ENCODE measurements at regions not wholly inside any gene's neighbourhood (a gene's known extent, or its start where the extent isn't known, plus 50 kb on each side); places are given as distances from the start of the nearest gene placed in this dataset.
"Not testable (repeated sequence)": the region's sequence is repeated elsewhere in the genome, so short reads cannot be mapped to it uniquely, and the experiment has no call there.

DNA sequence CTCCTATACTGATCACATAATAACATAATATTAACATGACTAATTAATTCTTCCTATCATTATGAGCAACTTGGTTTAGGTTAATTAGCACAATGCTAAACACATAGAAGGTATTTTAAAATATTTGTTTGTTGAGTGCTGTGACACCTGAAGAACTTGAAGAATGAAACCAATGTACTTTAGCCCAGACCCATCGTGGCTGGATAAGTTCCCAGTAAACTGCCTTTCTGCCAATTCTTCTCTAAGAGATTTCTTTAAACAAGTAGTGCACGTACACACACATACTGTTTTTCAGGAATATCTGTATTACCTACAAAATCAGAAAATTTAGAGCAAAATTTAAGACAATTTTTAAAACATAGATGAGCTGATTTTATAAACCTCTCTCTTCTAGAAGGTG, 207.4 kb upstream of the SSTR1 start:
- DNase-seq: no peak

DNA sequence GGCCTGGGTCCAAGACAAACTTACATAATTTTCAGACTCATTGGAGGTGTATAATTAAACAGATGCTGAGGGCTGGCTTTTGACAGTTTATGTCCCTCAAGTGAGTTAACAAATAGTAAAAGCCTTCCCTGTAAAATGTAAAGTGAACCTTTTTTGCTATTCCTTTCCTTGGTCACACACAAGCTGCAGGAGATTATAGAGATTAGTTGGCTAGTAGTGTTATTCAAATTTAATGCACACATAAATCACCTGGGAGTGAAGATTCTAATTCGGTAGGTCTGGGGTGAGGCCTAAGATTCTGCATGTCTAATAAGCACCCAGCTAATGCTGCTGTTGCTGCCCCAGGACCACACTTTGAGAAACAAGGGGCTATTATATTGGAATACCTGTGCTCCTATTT, 206.2 kb upstream of the SSTR1 start:
- no peak for DNase-seq

DNA sequence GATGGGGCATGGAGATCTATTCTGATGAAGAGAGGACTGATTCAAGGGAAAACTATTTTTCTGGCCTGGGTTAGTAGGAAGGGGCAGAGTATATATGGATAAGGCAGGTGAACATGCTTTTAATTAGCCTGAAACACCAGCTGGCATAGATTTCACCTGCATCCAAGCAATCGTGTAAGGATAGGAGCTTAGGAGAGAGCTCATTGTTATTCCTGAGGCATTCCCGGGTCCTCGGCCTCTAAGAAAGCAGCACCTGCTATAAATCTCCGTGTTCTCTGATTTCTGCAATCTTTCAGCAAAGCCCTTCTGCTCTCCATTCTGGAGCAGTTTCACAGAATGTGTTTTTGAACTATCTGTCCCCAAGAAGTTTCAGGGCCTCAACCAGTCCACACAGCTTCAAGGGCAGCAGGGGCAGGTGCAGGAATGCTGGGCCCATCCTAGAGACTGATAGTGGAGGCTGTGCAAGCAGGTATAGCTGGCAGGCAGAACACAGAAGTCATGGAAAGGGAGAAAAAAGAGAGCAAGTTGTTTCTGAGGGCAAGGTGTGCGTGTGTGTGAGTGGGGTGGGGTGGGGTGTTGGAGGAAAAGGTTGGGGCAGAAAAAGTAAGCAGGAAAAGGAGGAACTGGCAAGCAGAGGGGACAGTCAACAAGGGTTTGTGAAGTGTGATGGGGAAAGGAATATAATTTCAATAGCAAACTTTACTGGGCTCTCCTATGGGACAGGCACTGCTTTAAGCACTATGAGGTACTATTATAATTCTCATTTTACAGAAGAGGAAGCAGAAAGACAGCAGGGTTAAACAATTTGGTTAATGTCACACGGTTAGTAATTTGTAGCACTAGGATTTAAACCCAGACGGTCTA, 203.7 kb upstream of the SSTR1 start:
- no peak for DNase-seq

DNA sequence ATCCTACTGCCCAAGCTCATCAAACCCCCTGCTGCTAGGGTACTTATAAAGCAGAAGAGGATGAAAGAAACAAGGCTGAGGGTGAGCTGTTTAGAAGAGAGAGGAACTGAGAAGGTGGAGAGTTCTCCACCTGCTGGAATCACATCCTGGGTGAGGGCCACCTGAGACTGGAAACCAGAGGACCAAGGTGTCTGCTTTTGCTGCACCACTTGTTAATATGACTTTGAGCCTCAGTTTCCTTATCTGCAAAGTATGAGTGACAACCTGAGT, 203.2 kb upstream of the SSTR1 start:
- no peak for DNase-seq

DNA sequence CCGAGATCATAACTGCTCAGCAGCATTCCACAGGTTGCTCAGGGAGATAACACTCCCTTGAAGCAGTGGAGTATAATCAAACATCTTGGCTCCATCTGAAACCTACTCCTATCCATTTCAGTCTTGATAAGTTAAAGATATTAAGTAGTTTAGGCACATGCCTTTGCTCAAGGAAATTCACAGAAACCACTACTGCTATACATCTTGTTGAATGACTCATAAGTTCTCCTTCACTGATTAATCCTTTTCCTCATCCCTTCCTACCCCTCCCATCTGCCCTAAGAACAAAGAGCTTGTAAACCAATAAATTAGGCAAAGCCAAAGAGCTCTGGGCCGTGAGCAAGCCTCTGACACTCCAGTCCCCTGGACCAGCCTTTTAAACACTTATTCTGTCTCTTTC, 196.5 kb upstream of the SSTR1 start:
- not testable (repeated sequence) for DNase-seq

DNA sequence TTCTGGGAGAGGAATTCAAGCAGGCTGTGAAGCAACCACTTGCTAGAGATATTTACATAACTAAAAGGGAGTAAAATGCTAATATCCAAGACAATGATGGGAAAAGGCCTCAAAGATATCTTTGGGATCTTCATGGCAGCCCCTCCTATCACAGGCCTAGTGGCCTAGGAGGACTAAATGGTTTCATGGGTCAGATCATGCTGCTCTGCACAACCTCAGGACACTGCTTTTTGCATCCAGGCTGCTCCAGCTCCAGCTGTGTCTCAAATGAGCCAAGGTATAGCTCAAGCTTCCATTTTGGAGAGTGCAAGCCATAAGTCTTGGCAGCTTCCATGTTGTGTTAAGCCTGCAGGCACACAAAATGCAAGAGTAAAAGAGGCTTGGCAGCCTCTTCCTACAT, 195.6 kb upstream of the SSTR1 start:
- DNase-seq: no peak

DNA sequence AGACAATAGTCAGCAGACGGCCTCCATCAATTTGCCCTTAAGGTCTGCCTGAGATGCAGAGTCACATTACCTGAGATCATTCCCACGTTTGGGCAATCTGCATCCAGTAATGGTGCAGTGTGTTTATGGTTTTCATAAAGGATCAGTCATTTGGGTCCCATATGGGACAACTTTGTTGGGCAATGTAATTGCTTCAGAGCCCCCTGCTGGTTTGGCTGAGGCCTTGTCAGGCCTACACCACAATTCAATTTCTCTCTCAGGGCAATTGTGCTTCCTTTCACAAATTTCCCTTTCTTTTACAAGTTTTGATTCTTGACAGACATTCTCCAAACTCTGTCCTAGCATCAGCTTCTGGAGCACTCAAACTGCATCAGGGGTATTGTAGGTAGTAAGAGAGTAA, 191.2 kb upstream of the SSTR1 start:
- DNase-seq: peak; percentile 23

DNA sequence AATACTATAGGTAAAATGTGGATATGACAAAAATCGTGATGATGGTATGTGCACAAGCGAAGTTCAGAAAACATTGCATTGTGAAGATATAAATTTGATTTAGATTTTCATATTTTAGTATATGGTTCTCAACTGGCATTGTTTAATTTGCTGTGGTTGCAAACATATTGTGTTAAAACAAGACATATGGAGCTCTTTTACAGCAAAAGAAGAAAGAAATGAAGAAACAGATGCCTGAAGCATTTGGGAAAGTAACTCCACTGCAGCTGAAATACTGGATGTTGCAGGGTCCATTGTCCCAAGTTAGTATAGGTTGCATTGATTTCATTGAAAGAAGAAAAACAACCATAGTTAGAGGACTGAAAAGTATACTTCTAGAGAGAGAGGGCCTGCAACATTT, 185.8 kb upstream of the SSTR1 start:
- no peak for DNase-seq

DNA sequence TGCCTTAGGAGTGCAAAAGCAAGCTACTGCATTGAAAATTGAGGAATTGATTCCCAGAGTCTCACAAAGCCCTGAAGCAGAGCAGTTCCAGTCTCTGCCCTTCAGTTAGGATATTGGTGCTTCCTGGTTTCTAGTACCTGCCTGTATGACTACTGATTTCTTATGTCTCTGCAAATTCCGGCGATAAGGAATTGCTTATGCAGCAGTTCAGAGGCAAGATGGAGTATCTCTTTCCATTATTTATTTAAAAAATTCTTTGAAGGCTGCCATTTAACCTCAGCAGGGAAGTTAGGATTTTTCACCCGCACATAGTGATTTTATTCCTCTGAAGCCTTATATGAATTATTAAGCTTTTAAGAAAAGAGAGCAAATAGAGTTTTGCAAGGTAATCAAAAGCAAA, 184.9 kb upstream of the SSTR1 start:
- DNase-seq: no peak

DNA sequence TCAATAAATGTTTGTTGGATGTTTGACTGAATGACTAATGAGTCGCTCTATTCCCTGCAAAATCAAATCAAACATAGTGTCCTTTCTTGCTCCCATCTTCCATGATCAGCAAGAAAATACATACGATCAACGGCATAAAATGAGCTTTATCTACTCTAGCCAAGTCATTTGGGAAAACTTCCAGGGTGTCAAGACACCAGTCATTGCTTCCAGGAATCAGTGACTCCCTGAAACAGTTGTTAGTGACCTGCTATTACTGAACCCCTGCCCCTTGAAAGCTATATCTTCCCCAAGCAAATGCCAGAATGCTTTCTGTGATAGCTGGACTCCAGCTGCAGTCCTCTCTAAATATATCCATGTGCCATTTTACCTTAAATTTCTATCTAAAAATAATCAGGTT, 169.5 kb upstream of the SSTR1 start:
- DNase-seq: no peak

DNA sequence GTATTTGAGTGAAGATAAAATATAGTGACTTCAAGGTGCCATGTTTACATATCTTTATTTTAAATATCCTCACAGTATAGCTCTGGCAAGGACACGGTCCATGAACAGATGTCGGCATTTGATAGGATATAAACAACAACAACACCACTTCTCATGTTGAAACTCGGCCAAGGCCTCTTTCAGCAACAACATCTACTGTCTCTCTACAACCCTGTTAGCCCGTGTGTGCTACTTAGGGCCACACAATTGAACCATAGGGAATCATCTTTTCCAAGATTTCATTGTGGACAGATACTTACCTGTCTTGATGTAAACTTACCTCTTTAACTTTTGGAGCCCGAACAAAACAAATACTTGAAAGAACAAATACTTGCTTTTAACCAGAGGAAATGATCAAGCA, 168.7 kb upstream of the SSTR1 start:
- no peak for DNase-seq

DNA sequence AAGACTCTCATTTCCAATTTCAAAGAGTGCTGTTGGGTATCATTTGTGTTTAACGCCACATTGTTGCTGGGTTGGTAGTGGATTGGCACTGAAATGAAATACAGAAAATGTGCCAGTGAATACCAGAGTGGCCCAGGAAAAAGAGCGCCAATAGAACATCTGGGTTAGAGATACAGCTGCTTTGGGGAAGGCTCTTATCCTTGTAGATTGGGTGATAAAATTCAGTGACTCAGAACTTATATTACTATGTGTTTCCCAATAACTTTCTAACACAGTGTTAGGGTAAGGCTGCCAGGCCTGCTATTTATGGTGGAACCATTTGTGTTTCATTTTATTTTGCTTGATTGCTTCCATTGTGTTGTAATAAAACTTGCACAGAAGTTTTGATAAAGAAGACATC, 168.2 kb upstream of the SSTR1 start:
- DNase-seq: no peak

DNA sequence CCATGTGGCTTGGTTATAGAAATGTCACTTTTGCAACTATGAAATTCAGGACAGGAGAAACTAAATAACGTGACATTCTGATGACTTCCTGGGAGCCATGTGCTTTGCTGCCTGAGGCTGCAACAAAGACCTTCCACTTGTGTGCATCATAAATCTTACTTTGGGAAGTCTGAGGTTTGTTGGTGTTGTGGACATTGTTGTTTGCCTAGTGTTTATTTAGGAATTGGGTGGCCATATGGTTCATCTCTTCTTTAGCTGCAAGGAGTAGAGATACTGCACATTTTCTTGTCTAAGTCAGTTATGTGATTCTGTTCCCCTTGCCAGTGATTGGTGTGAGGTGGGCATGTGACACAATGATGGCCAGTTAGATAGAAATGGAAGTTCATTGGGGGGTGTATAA, 167.3 kb upstream of the SSTR1 start:
- DNase-seq: no peak

DNA sequence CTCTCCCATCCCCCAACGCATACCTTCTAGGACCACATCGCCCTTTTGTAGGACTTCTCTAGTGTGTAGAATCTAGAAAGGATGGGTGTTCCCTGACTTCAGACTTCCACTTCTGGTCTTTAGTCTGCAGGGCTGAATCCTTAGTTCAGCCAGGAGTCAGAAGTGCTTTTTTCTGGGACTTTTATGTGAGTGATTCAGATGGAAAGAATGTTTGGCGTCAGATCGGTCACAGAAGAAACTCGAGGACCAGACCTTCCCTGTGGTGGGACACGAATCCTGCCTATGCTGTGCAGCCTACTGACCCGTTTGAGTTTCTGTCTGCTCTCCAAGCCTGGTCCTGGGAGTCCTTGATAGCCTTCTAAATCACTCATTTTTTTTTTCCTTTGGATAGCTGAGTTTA, 165.4 kb upstream of the SSTR1 start:
- DNase-seq: no peak

DNA sequence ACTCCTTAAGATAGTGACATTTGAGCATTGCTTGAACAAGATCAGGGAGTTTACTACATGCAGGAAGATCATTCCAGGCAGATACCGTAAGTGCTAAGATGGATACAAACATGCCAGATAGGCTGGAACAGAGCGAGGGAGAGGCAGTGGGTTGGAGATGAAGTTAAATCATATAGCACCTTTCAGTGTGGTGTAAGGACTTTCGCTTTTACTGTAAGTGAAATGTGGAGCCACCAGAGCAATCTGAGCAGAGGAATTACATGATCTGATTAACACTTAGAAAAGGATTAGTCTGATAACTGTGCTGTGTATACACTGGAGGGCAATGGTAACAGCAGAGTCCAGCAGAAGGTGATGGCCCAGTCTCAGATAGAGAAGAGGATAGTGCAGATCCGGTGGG, 163.0 kb upstream of the SSTR1 start:
- DNase-seq: no peak

DNA sequence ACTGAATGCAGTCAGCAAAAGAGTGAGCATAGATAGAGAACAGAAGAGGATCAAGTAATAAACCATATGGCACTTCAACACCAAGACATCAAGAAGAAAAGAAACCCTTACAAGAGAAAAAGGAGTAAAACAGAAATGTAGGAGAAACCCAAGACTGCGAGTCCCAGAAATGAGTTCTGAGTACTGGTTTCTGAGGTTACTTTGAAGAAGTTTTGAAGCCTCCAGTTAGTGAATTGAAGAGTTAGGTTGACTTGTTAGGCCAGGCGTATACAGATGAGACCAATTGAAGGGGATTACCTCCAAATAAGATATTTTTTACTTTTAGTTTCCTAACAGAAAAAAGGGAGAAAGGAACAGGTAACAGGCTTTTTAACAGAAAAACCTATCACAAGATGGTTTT, 162.2 kb upstream of the SSTR1 start:
- DNase-seq: no peak

DNA sequence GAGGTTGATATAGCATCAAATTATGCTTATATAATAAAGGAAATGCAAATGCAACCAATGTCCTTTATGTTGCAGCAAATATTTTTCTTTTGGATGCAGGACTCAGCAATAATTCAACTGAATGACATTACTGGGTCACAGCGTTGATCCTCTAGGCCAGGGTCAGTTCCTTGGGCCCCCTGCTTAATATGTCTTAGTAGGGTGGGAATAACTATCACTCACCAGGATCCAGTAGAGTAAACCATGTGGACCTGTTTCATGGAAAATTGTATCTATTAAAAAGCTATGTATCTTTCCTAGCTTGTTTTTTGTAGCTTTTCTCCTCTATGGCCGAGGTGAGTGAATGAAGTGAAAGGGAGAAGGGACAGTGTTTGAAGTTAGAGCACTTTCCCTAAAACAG, 161.5 kb upstream of the SSTR1 start:
- DNase-seq: no peak

DNA sequence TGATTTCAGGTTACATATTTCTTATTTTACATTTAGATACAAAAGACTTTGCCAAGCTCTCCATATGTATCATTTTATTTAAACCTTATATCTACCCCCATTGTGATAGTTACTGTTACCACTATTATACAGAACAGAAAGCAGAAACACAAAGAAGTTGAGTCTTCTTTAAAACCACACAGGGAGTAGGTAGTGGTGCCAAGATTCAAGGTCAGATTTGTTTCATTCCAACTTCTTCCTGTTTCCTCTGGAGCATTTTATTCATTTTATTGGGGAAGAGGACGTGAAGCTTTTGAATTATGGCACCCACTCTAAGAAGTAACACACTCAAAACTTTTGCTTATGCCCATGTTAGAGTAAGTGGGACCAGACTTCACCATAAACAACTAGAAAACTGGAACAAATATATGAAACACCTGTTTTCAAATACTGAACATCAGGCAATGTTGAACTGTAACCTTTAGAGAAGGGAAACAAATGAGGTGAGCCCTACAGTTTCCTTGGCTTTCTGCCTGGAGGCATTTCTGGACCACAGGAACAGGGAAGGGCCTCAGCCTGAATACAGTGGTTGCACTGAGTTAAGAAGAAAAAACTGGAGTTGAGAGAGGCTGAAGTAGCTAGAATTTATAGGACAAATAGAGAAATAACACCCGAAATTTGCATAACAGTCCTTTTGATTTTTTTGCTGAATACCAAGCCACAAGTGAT, 160.4 kb upstream of the SSTR1 start:
- no peak for DNase-seq

DNA sequence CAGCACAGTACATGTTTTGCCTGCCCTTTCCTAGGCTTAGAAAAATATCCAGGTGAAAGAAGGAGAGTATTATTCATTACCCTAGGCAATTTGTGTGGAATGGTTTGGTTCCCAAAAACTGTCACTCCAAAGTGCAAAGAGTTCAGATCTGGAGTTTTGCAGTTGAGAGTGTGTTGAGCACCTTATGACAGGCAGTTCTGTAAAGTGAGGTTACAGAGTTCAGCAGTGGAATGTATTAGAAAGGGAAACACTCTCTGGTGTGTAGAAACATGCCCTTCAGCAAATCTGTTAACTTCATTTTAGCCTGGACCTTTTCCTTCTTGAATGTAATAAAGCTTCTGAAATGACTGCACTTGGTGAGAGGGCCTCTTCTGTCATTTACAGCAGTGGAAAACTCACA, 154.0 kb upstream of the SSTR1 start:
- DNase-seq: no peak

DNA sequence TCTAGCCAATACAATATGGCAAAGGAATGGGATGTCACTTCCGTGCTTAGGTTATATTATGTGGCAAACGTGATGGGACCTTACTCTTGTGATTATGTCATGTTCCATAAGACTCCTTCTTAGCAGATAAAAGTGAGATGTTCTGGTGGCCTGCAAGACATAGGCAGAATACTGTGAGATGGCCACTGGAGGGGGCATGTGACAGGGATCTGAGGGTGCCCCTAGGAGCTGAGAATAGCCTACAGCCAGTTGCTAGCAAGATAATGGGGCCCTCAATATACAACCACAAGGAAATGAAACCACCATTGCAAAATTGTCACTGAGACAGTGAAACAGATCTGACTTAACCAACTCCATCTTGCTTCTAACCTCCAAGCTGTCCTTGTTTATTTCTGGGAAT, 151.4 kb upstream of the SSTR1 start:
- no peak for DNase-seq

DNA sequence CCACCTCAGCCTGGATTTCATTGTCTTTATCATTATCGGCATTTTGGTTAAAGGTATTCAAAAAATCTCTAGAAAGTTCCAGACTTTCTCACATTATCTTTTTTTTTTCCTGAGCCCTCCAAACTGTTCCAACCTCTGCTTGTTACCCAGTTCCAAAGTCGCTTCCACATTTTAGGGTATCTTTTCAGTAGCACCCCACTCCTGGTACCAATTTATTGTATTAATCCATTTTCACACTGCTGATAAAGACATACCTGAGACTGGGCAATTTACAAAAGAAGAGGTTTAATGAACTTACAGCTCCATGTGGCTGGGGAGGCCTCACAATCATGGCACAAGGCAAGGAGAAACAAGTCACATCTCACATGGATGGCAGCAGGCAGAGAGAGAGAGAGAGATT, 145.5 kb upstream of the SSTR1 start:
- DNase-seq: not testable (repeated sequence)

DNA sequence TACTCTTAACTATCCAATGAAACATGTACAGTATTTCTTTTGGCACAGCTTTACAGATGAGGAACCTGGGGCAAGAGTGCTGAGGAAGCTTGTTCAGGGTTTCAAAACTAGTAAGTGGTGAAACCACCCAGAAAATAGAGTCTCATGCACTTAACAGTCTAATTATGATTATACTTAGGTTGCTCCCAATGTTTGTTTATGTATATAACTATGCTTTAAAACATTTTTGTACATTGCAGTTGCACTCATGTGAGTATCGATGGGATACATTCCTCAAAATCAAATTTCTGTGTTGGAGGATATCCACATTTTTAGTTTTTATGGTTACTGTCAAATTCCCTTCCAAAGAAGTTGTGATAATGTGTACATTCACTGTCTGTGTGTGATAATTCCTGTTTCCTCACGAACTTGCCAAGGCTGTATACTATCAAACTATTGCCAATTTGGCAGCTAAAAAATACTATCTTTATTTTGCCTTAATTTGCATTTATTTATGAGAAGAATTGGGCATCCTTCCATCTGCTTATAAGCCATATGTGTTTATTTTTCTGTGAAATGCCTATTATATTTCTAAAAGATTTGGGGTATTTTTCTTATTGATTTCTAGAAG, 143.9 kb upstream of the SSTR1 start:
- DNase-seq: no peak

DNA sequence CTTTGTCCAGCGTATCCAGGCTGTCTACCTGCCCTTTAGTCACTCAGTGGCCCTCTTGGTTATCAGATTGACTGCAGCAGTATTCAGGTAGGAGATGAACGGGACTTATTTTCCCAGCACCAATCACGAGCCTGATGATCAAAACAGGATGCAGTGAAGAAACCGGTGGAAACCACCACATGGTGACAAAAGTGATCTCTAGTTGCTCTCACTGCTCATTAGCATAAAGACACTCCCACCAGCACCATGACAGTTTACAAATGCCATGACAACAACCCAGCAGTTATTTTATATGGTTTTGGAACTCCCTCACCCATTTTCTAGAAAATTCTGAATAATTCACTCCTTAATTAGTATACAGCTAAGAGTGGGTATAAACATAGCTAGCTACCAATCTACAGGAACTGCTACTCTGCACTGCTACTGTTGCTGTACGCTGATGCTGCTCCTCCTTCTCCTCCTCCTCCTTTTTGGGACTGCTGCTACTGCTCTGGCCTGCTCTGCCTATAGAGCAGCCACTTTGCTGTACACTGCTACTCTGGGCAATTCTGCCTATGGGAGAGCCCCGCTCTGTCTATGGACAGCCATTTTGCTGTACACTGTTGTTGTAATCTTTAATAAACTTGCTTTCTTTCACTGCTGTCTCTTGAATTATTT, 142.5 kb upstream of the SSTR1 start:
- no peak for DNase-seq

DNA sequence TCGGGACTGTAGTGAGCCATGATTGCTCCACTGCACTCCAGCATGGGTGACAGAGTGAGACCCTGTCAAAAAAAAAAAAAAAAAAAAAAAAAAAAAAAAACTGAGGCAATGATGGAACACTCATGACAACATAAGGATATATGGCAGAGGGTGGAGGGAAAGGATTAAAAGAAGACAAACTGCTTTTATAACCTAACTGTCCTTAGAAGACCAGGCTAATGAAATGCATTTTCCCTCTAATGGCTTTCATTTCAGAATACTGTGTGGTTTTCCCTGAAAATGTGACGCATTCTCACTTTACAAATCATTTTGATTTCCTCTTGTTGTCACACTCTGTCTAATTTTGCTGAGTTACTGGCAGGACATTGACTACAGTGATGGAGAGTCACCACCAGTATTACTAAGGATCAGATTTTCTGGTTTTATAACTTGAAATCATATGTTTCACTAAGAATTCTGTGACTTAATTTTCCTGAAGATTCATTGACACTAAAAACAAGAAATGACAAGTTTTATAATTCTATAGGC, 137.6 kb upstream of the SSTR1 start:
- DNase-seq: no peak
